H9 (cell line): ENCODE measurements at regions not wholly inside any gene's neighbourhood (a gene's known extent, or its start where the extent isn't known, plus 50 kb on each side); places are given as distances from the start of the nearest gene placed in this dataset.
"Not testable (repeated sequence)": the region's sequence is repeated elsewhere in the genome, so short reads cannot be mapped to it uniquely, and the experiment has no call there.

Source experiments
- DNase-seq: peaks from one replicate; pipeline ENCODE4 v3.0.0-alpha.2; 2017
- H2AFZ ChIP-seq: one replicate; pipeline ENCODE4 v1.6.1; 2013; ENCODE audit warnings: mild to moderate bottlenecking, low read length, control low read depth, moderate library complexity
- H2AK5ac ChIP-seq: 2 replicates; pipeline ENCODE4 v1.6.1; 2013; ENCODE audit warnings: low read length, control low read depth, mixed read lengths; ENCODE audit not compliant: insufficient read length
- H2BK120ac ChIP-seq: one replicate; pipeline ENCODE4 v1.6.1; 2013; ENCODE audit warnings: low read depth, mild to moderate bottlenecking, low read length, control low read depth, inconsistent platforms; ENCODE audit not compliant: poor library complexity, severe bottlenecking
- H2BK12ac ChIP-seq: 2 replicates; pipeline ENCODE4 v1.6.1; 2013; ENCODE audit warnings: low read length, control low read depth, mixed read lengths, low read depth; ENCODE audit not compliant: insufficient read length
- H2BK15ac ChIP-seq: 2 replicates; pipeline ENCODE4 v1.6.1; 2013; ENCODE audit warnings: low read depth, low read length, control low read depth
- H2BK20ac ChIP-seq: one replicate; pipeline ENCODE4 v1.6.1; 2013; ENCODE audit warnings: low read depth, mild to moderate bottlenecking, low read length, control low read depth, inconsistent platforms; ENCODE audit not compliant: poor library complexity, severe bottlenecking
- H2BK5ac ChIP-seq: 2 replicates; pipeline ENCODE4 v1.6.1; 2013; ENCODE audit warnings: low read length, control low read depth, mixed read lengths; ENCODE audit not compliant: insufficient read length
- H3K14ac ChIP-seq: 2 replicates; pipeline ENCODE4 v1.6.1; 2013; ENCODE audit warnings: low read length, control low read depth; ENCODE audit not compliant: insufficient read depth
- H3K18ac ChIP-seq: 2 replicates; pipeline ENCODE4 v1.6.1; 2013; ENCODE audit warnings: low read depth, mild to moderate bottlenecking, mixed read lengths, low read length, control low read depth; ENCODE audit not compliant: insufficient read length
- H3K23ac ChIP-seq: 2 replicates; pipeline ENCODE4 v1.6.1; 2013; ENCODE audit warnings: low read length, control low read depth, mixed read lengths, low read depth; ENCODE audit not compliant: insufficient read length
- H3K23me2 ChIP-seq: 2 replicates; pipeline ENCODE4 v1.6.1; 2013; ENCODE audit warnings: low read depth, mild to moderate bottlenecking, mixed read lengths, low read length, control low read depth; ENCODE audit not compliant: insufficient read length, poor library complexity, severe bottlenecking
- H3K27ac ChIP-seq: 2 replicates; pipeline ENCODE4 v1.5.1; 2013; ENCODE audit warnings: low read length, control low read depth, mixed read lengths, low read depth; ENCODE audit not compliant: insufficient read length
- H3K27me3 ChIP-seq: 2 replicates; pipeline ENCODE4 v1.6.1; 2013; ENCODE audit warnings: low read length, control low read depth, inconsistent platforms; ENCODE audit not compliant: insufficient read depth
- H3K4ac ChIP-seq: 2 replicates; pipeline ENCODE4 v1.6.1; 2013; ENCODE audit warnings: low read depth, mild to moderate bottlenecking, control low read depth, inconsistent platforms, low read length, moderate library complexity
- H3K4me1 ChIP-seq: 2 replicates; pipeline ENCODE4 v1.6.1; 2013; ENCODE audit warnings: low read length, control low read depth, inconsistent platforms; ENCODE audit not compliant: insufficient read depth
- H3K4me2 ChIP-seq: 2 replicates; pipeline ENCODE4 v1.6.1; 2013; ENCODE audit warnings: low read length, control low read depth, mixed read lengths; ENCODE audit not compliant: insufficient read length, insufficient read depth
- H3K56ac ChIP-seq: 2 replicates; pipeline ENCODE4 v1.6.1; 2013; ENCODE audit warnings: low read depth, mild to moderate bottlenecking, mixed read lengths, low read length, control low read depth; ENCODE audit not compliant: insufficient read length
- H3K79me1 ChIP-seq: 2 replicates; pipeline ENCODE4 v1.6.1; 2013; ENCODE audit warnings: low read depth, mild to moderate bottlenecking, moderate library complexity, low read length, control low read depth, inconsistent platforms; ENCODE audit not compliant: insufficient read depth, poor library complexity, severe bottlenecking
- H3K79me2 ChIP-seq: 2 replicates; pipeline ENCODE4 v1.6.1; 2013; ENCODE audit warnings: low read length, control low read depth, inconsistent platforms; ENCODE audit not compliant: insufficient read depth
- H3K9ac ChIP-seq: 2 replicates; pipeline ENCODE4 v1.6.1; 2013; ENCODE audit warnings: low read length, control low read depth, mixed read lengths; ENCODE audit not compliant: insufficient read length; ENCODE audit errors: extremely low read depth
- H3K9me3 ChIP-seq: one replicate; pipeline ENCODE4 v1.6.1; 2013; ENCODE audit warnings: low read depth, low read length, inconsistent platforms; ENCODE audit not compliant: control insufficient read depth
- H3T11ph ChIP-seq: one replicate; pipeline ENCODE4 v1.6.1; 2013; ENCODE audit warnings: mild to moderate bottlenecking, low read length, control low read depth, inconsistent platforms
- H4K20me1 ChIP-seq: one replicate; pipeline ENCODE4 v1.6.1; 2013; ENCODE audit not compliant: control insufficient read depth, insufficient read length, insufficient read depth
- H4K5ac ChIP-seq: 2 replicates; pipeline ENCODE4 v1.6.1; 2013; ENCODE audit warnings: low read depth, mild to moderate bottlenecking, mixed read lengths, low read length, control low read depth; ENCODE audit not compliant: insufficient read length
- H4K8ac ChIP-seq: replicated peaks from 2 replicates; pipeline ENCODE4 v1.6.1; 2013; ENCODE audit warnings: low read length, control low read depth, mixed read lengths, low read depth; ENCODE audit not compliant: insufficient read length
- H4K91ac ChIP-seq: 2 replicates; pipeline ENCODE4 v1.6.1; 2013; ENCODE audit warnings: low read depth, mild to moderate bottlenecking, moderate library complexity, mixed read lengths, low read length, control low read depth; ENCODE audit not compliant: insufficient read length
- H3K27ac Mint-ChIP-seq, 3 experiments: 2 replicates in 2 of 3; 3 replicates in 1 of 3; pipeline ENCODE4 v1.8.0; 2020 to 2021; ENCODE audit warnings: mixed read lengths in 3 of 3, mild to moderate bottlenecking in 1 of 3, moderate library complexity in 1 of 3
- H3K27me3 Mint-ChIP-seq: 2 replicates; pipeline ENCODE4 v1.8.0; 2021; ENCODE audit warnings: low read depth, mild to moderate bottlenecking, moderate library complexity, mixed read lengths
- H3K36me3 Mint-ChIP-seq, 3 experiments: 2 replicates in 2 of 3; 3 replicates in 1 of 3; pipeline ENCODE4 v1.8.0; 2020 to 2021; ENCODE audit warnings: low read depth in 3 of 3, mixed read lengths in 3 of 3; ENCODE audit not compliant: insufficient read depth in 1 of 3
- H3K4me1 Mint-ChIP-seq, 2 experiments: 2 replicates each; pipeline ENCODE4 v1.8.0; 2020; ENCODE audit warnings: mixed read lengths in 2 of 2
- H3K4me3 Mint-ChIP-seq, 2 experiments: 2 replicates in 1 of 2; 3 replicates in 1 of 2; pipeline ENCODE4 v1.8.0; 2020 to 2021; ENCODE audit warnings: mild to moderate bottlenecking in 2 of 2, mixed read lengths in 2 of 2, moderate library complexity in 1 of 2
- H3K9me3 Mint-ChIP-seq, 2 experiments: 2 replicates in 1 of 2; 3 replicates in 1 of 2; pipeline ENCODE4 v1.8.0; 2020; ENCODE audit warnings: mild to moderate bottlenecking in 2 of 2, mixed read lengths in 2 of 2, moderate library complexity in 1 of 2
- WGBS: extraction: QIAGEN DNeasy Blood & Tissue Kit; methylation state at CpG from one replicate; pipeline ENCODE4 v1.1.7; 2013; ENCODE audit warnings: missing lambda C conversion rate, low lambda C conversion rate, mixed read lengths; ENCODE audit not compliant: insufficient read length; ENCODE audit errors: extremely low coverage; 5-methylcytosine and 5-hydroxymethylcytosine counted together
- TF ChIP-seq, protein P1 (sequence below): fragments of 200-600 bp; sonication (generic); conservative IDR thresholded peaks from 3 replicates; pipeline ENCODE4 v1.8.0; 2021; ENCODE audit warnings: antibody characterized with exemption, mild to moderate bottlenecking

DNA sequence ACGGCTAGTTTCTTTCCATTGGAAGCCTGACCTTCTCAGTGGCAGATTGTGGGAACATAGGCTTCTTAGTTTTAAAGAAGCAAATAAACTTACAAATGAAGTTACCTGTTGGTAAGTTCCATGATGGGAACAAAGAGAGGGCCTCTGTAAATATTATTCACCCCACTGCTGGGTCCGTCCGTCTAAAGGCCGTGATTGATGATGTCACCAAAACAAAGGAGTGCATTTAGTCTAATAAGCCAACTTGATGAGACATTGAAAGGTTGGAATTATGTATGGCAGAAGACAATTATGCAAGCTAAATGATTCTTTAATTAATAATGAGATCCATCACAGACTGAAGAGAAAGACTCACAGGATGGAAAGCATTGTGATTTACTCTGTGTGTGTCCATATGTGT lies 1091.9 kb upstream of the FANCL start:
- Histone ChIP-seq H3K79me1 (no peaks in the 10 kb centered on the region), H3K4ac (no peak overlapping the region), H2AFZ (no peak overlapping the region), H3K56ac (no peak overlapping the region), H2AK5ac (no peak overlapping the region), H3K14ac (no peak overlapping the region), H4K8ac (no peak overlapping the region), H4K91ac (no peak overlapping the region), H3K4me1 (no peaks in the 10 kb centered on the region), H2BK15ac (no peak overlapping the region), H3K23ac (no peak overlapping the region), H3K4me2 (no peak overlapping the region), H3K9me3 (no peaks in the 10 kb centered on the region), H3K18ac (no peak overlapping the region), H2BK120ac (no peak overlapping the region), H4K5ac (no peak overlapping the region), H2BK5ac (no peak overlapping the region), H3K79me2 (no peaks in the 10 kb centered on the region), H4K20me1 (no peaks in the 10 kb centered on the region), H2BK12ac (no peak overlapping the region), H3K23me2 (no peaks in the 10 kb centered on the region), H2BK20ac (no peak overlapping the region), H3K27ac (no peak overlapping the region), H3K27me3 (no peaks in the 10 kb centered on the region), H3K9ac (no peak overlapping the region), H3T11ph (no peak overlapping the region)
- H3K9me3 Mint-ChIP-seq = peaks cover 0 to 4% of the 10 kb centered on the region in 2 experiments; a peak in 2 of 5 replicates
- WGBS = no CpG with 5 or more reads among the region's 4 CpGs
- H3K4me1 Mint-ChIP-seq = no peaks in the 10 kb centered on the region
- H3K27ac Mint-ChIP-seq = no peak overlapping the region
- H3K36me3 Mint-ChIP-seq = peaks cover 0 to 3% (median 0%) of the 10 kb centered on the region in 3 experiments; a peak in 1 of 7 replicates
- no peak overlapping the region for H3K4me3 Mint-ChIP-seq
- no peaks in the 10 kb centered on the region for H3K27me3 Mint-ChIP-seq
- TF ChIP-seq, protein P1, sequence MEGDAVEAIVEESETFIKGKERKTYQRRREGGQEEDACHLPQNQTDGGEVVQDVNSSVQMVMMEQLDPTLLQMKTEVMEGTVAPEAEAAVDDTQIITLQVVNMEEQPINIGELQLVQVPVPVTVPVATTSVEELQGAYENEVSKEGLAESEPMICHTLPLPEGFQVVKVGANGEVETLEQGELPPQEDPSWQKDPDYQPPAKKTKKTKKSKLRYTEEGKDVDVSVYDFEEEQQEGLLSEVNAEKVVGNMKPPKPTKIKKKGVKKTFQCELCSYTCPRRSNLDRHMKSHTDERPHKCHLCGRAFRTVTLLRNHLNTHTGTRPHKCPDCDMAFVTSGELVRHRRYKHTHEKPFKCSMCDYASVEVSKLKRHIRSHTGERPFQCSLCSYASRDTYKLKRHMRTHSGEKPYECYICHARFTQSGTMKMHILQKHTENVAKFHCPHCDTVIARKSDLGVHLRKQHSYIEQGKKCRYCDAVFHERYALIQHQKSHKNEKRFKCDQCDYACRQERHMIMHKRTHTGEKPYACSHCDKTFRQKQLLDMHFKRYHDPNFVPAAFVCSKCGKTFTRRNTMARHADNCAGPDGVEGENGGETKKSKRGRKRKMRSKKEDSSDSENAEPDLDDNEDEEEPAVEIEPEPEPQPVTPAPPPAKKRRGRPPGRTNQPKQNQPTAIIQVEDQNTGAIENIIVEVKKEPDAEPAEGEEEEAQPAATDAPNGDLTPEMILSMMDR = no peak
- no peak for DNase-seq

DNA sequence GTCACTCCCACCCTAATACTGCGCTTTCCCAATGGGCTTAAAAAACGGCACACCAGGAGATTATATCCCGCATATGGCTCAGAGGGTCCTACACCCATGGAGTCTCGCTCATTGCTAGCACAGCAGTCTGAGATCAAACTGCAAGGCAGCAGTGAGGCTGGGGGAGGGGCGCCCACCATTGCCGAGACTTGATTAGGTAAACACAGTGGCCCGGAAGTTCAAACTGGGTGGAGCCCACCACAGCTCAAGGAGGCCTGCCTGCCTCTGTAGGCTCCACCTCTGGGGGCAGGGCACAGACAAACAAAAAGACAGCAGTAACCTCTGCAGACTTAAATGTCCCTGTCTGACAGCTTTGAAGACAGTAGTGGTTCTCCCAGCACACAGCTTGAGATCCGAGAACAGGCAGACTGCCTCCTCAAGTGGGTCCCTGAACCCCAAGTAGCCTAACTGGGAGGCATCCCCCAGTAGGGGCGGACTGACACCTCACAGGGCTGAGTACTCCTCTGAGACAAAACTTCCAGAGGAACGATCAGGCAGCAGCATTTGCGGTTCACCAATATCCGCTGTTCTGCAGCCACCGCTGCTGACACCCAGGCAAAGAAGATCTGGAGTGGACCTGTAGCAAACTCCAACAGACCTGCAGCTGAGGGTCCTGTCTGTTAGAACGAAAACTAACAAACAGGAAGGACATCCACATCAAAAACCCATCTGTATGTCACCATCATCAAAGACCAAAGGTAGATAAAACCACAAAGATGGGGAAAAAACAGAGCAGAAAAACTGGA lies 1085.6 kb upstream of the FANCL start:
- H3K27ac ChIP-seq, H3K79me1 ChIP-seq, H2BK5ac ChIP-seq, H3K27me3 ChIP-seq, H3K4me1 Mint-ChIP-seq, H3K4me1 ChIP-seq, H2BK12ac ChIP-seq, H3K4me2 ChIP-seq, H2AFZ ChIP-seq, H3K27ac Mint-ChIP-seq, DNase-seq, H2BK20ac ChIP-seq, H3K14ac ChIP-seq, H3K4me3 Mint-ChIP-seq, H3K23ac ChIP-seq, H4K5ac ChIP-seq, H3K4ac ChIP-seq, H4K20me1 ChIP-seq, H2AK5ac ChIP-seq, H3K79me2 ChIP-seq, H3K9ac ChIP-seq, H2BK15ac ChIP-seq, H3T11ph ChIP-seq, H4K8ac ChIP-seq, H3K18ac ChIP-seq, H3K56ac ChIP-seq, H4K91ac ChIP-seq, H3K27me3 Mint-ChIP-seq, H3K23me2 ChIP-seq, H2BK120ac ChIP-seq, H3K9me3 ChIP-seq: not testable (repeated sequence)
- H3K36me3 Mint-ChIP-seq = peaks cover 2 to 25% (median 13%) of the 10 kb centered on the region in 3 experiments; a peak in 6 of 7 replicates
- WGBS = no CpG with 5 or more reads among the region's 14 CpGs
- peaks cover 14 to 24% of the 10 kb centered on the region in 2 experiments for H3K9me3 Mint-ChIP-seq
